B cell (primary cell): ENCODE measurements at regions not wholly inside any gene's neighbourhood (a gene's known extent, or its start where the extent isn't known, plus 50 kb on each side); places are given as distances from the start of the nearest gene placed in this dataset.

Source experiments
- ATAC-seq: fragments of 200-7000 bp; cut with Tn5 transposase; one replicate; pipeline ENCODE4 v1.10.0; 2021; ENCODE audit warnings: low read depth, mild to moderate bottlenecking, moderate number of reproducible peaks, moderate library complexity
- CTCF ChIA-PET: fragments of 350-600 bp; sonication (Branson Sonifier 250); formaldehyde crosslinking; loops from one replicate; lab custom pipeline; 2021; ENCODE audit warnings: antibody characterized with exemption, inconsistent platforms; lab: Charles Lee
- POLR2A ChIA-PET: fragments of 350-600 bp; sonication (Branson Sonifier 250); formaldehyde crosslinking; loops from one replicate; lab custom pipeline; 2021; ENCODE audit warnings: antibody characterized with exemption; lab: Charles Lee
- DNase-seq: peaks from one replicate; pipeline ENCODE4 v3.0.0; 2013
- H2AFZ ChIP-seq: 2 replicates; pipeline ENCODE4 v1.6.1; 2012; ENCODE audit warnings: mild to moderate bottlenecking, low read depth, low read length; ENCODE audit not compliant: insufficient read depth, poor library complexity, severe bottlenecking
- H3K27ac ChIP-seq, 2 donors: 1 replicate in 1 of 2; 2 replicates in 1 of 2; pipeline ENCODE4 v1.5.1; 2012 to 2013; ENCODE audit warnings: low read length in 2 of 2, mild to moderate bottlenecking in 2 of 2, moderate library complexity in 1 of 2
- H3K27me3 ChIP-seq, 4 experiments: fragments of 200-600 bp in 1 of 4; sonication (generic) in 1 of 4; replicated peaks in 1 of 4; 1 replicate in 2 of 4; 2 replicates in 2 of 4; pipeline versions ENCODE4 v1.6.1 to v1.7.0; 2013 to 2016; ENCODE audit warnings: low read length in 3 of 4, mild to moderate bottlenecking in 2 of 4, mixed read lengths in 1 of 4, moderate library complexity in 1 of 4; ENCODE audit not compliant: insufficient read depth in 4 of 4, control insufficient read depth in 3 of 4; ENCODE audit errors: control extremely low read depth in 1 of 4
- H3K36me3 ChIP-seq, 2 experiments: replicated peaks in 1 of 2; 1 replicate in 1 of 2; 2 replicates in 1 of 2; pipeline versions ENCODE4 v1.6.1 to v1.7.1; 2013; ENCODE audit warnings: low read length in 1 of 2; ENCODE audit not compliant: insufficient read depth in 2 of 2, control insufficient read depth in 1 of 2; ENCODE audit errors: control extremely low read depth in 1 of 2, extremely low read depth in 1 of 2
- H3K4me1 ChIP-seq, 2 donors: fragments of 200-600 bp in 1 of 2; sonication (generic) in 1 of 2; 1 replicate in 1 of 2; 2 replicates in 1 of 2; pipeline versions ENCODE4 v1.5.1 to v1.6.1; 2013 to 2017; ENCODE audit warnings: low read length in 2 of 2; ENCODE audit not compliant: control insufficient read depth in 2 of 2, insufficient read depth in 2 of 2
- H3K4me2 ChIP-seq: replicated peaks from 2 replicates; pipeline ENCODE3; 2012; ENCODE audit warnings: mild to moderate bottlenecking, low read depth, low read length; ENCODE audit not compliant: poor library complexity, severe bottlenecking
- H3K4me3 ChIP-seq, 5 experiments: fragments of 200-600 bp in 1 of 5; sonication (generic) in 1 of 5; 1 replicate in 3 of 5; 2 replicates in 2 of 5; pipeline versions ENCODE4 v1.5.1 to v1.7.0; 2011 to 2016; ENCODE audit warnings: low read length in 4 of 5, mild to moderate bottlenecking in 4 of 5, low read depth in 2 of 5, control low read depth in 1 of 5, moderate library complexity in 1 of 5; ENCODE audit not compliant: insufficient read depth in 1 of 5; ENCODE audit errors: control extremely low read depth in 1 of 5, extremely low read depth in 1 of 5
- H3K79me2 ChIP-seq: fragments of 200-600 bp; sonication (generic); one replicate; pipeline ENCODE4 v1.6.0; 2016; ENCODE audit warnings: low read length; ENCODE audit not compliant: control insufficient read depth, insufficient read depth
- H3K9ac ChIP-seq: fragments of 200-600 bp; sonication (generic); 2 replicates; pipeline ENCODE4 v1.6.1; 2017; ENCODE audit warnings: mild to moderate bottlenecking, low read length, moderate library complexity
- H3K9me3 ChIP-seq, 3 donors: one replicate each; pipeline versions ENCODE4 v1.6.1 to v1.7.1; 2013; ENCODE audit warnings: low read length in 2 of 3; ENCODE audit not compliant: control insufficient read depth in 2 of 3, insufficient read depth in 1 of 3; ENCODE audit errors: control extremely low read depth in 1 of 3
- H4K20me1 ChIP-seq: 2 replicates; pipeline ENCODE4 v1.6.0; 2012; ENCODE audit warnings: mild to moderate bottlenecking, low read length; ENCODE audit not compliant: insufficient read depth, control insufficient read depth, poor library complexity, severe bottlenecking
- H3K27ac Mint-ChIP-seq: one replicate; pipeline ENCODE4 v1.8.0; 2021; ENCODE audit warnings: mixed read lengths
- H3K27me3 Mint-ChIP-seq: one replicate; pipeline ENCODE4 v1.8.0; 2021; ENCODE audit warnings: mixed read lengths
- H3K4me1 Mint-ChIP-seq: one replicate; pipeline ENCODE4 v1.8.0; 2021; ENCODE audit warnings: mixed read lengths
- H3K4me3 Mint-ChIP-seq: one replicate; pipeline ENCODE4 v1.8.0; 2021; ENCODE audit warnings: mixed read lengths
- H3K9me3 Mint-ChIP-seq: one replicate; pipeline ENCODE4 v1.8.0; 2022; ENCODE audit warnings: mixed read lengths; ENCODE audit not compliant: insufficient read depth
- EZH2 ChIP-seq: IDR thresholded peaks from 2 replicates; pipeline ENCODE4 v1.6.1; 2012; ENCODE audit warnings: borderline replicate concordance, low read depth, mild to moderate bottlenecking, moderate library complexity, low read length; ENCODE audit not compliant: insufficient read depth, poor library complexity, severe bottlenecking
- WGBS: methylation state at CpG from one replicate; pipeline ENCODE4 v1.1.5; 2013; ENCODE audit warnings: missing lambda C conversion rate; ENCODE audit not compliant: insufficient coverage; 5-methylcytosine and 5-hydroxymethylcytosine counted together
- intact Hi-C: fragments of 100-400 bp; cut with micrococcal nuclease; formaldehyde crosslinking; loops from one replicate; pipeline ENCODE4 v1.10.0; 2022
- TF ChIP-seq, protein P1 (sequence below): fragments of 200-600 bp; IDR thresholded peaks from one replicate; pipeline ENCODE4 v1.8.0; 2022; ENCODE audit warnings: antibody characterized with exemption, mild to moderate bottlenecking

- no peaks in the 10 kb centered on the region for H3K4me1 ChIP-seq
- POLR2A ChIA-PET = no interaction called here
- TF ChIP-seq, protein P1, sequence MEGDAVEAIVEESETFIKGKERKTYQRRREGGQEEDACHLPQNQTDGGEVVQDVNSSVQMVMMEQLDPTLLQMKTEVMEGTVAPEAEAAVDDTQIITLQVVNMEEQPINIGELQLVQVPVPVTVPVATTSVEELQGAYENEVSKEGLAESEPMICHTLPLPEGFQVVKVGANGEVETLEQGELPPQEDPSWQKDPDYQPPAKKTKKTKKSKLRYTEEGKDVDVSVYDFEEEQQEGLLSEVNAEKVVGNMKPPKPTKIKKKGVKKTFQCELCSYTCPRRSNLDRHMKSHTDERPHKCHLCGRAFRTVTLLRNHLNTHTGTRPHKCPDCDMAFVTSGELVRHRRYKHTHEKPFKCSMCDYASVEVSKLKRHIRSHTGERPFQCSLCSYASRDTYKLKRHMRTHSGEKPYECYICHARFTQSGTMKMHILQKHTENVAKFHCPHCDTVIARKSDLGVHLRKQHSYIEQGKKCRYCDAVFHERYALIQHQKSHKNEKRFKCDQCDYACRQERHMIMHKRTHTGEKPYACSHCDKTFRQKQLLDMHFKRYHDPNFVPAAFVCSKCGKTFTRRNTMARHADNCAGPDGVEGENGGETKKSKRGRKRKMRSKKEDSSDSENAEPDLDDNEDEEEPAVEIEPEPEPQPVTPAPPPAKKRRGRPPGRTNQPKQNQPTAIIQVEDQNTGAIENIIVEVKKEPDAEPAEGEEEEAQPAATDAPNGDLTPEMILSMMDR = no peak
- no peak for TF ChIP-seq EZH2
- no CpG with 5 or more reads among the region's 2 CpGs for WGBS
- H2AFZ ChIP-seq = no peak overlapping the region
- no peaks in the 10 kb centered on the region for H3K9me3 ChIP-seq
- H3K27ac ChIP-seq = no peak overlapping the region
- ATAC-seq (no peak), DNase-seq (no peak)
- no peaks in the 10 kb centered on the region for H4K20me1 ChIP-seq
- CTCF ChIA-PET = no interaction called here
- no peak overlapping the region for H3K27ac Mint-ChIP-seq
- H3K9me3 Mint-ChIP-seq = no peaks in the 10 kb centered on the region
- H3K9ac ChIP-seq = no peak overlapping the region
- H3K4me3 ChIP-seq = no peak overlapping the region
- no peak overlapping the region for H3K4me3 Mint-ChIP-seq
- H3K27me3 ChIP-seq = no peaks in the 10 kb centered on the region
- H3K4me1 Mint-ChIP-seq = no peaks in the 10 kb centered on the region
- intact Hi-C loops = no loop called here
- no peaks in the 10 kb centered on the region for H3K36me3 ChIP-seq
- H3K4me2 ChIP-seq = no peak overlapping the region
- H3K79me2 ChIP-seq = no peaks in the 10 kb centered on the region
- no peaks in the 10 kb centered on the region for H3K27me3 Mint-ChIP-seq
These were observed 414.9 kb upstream of the PTCHD4 start for GRCh38 chr6:48525849-48526248.

DNA sequence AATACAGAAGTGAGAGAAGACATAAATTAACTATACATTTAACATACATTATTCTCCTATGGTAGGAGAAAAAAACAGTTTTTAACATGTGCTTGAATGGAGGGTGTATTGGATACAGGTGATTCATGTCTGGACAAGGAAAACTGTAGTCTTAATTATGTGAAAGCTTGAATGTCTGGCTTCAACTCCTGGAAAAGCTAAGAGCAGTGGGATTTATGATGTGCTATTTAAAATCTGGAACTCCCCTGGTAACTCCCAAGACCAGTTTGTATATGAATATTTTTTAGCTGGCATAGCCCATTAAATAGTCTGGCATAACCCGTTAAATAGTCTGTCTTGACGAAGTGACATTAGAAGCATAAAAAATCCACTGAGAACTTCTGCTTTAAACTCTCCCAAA, 410.0 kb upstream of the PTCHD4 start:
- Histone ChIP-seq H3K9me3 (no peaks in the 10 kb centered on the region), H3K27ac (no peak overlapping the region), H3K27me3 (no peaks in the 10 kb centered on the region), H3K9ac (no peak overlapping the region), H4K20me1 (no peaks in the 10 kb centered on the region), H3K4me1 (no peaks in the 10 kb centered on the region), H3K36me3 (no peaks in the 10 kb centered on the region), H2AFZ (no peak overlapping the region), H3K79me2 (no peaks in the 10 kb centered on the region), H3K4me2 (no peak overlapping the region), H3K4me3 (no peak overlapping the region)
- ATAC-seq = no peak
- Mint-ChIP-seq H3K9me3 (no peaks in the 10 kb centered on the region), H3K4me1 (no peaks in the 10 kb centered on the region), H3K4me3 (no peak overlapping the region), H3K27ac (no peak overlapping the region), H3K27me3 (no peaks in the 10 kb centered on the region)
- CTCF ChIA-PET = no interaction called here
- no peak for DNase-seq
- no peak for TF ChIP-seq EZH2
- TF ChIP-seq, protein P1 = no peak
- WGBS = no CpG with 5 or more reads among the region's 2 CpGs
- POLR2A ChIA-PET = no interaction called here
- intact Hi-C loops = no loop called here
